SW 1271 (cell line): ENCODE measurements at regions not wholly inside any gene's neighbourhood (a gene's known extent, or its start where the extent isn't known, plus 50 kb on each side); places are given as distances from the start of the nearest gene placed in this dataset.

Experiments used
- DNase-seq, 2 experiments: peaks; one replicate each; lab custom pipeline; 2025; lab: John Stamatoyannopoulos, UW

DNA sequence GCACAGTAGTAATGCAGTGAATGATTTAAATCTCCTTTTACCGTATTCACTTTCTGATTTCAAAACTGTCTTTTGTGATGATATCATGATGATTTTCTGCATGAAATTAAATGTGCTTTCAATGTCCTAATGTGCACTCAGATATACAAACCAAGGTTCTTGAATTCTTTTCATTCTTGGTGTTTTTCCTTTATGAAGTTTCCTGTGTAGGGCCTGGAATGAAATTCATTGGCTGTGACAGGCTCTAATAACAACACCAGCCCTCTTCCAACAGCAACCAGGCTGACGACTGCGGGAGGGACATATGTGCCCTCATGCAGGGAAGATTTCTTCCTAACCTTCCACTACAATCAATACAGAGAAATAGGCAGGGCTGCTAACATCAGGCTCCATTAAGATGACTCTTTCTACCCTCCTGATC is 1052.0 kb downstream of the DIAPH3 start:
- DNase-seq: no peak

DNA sequence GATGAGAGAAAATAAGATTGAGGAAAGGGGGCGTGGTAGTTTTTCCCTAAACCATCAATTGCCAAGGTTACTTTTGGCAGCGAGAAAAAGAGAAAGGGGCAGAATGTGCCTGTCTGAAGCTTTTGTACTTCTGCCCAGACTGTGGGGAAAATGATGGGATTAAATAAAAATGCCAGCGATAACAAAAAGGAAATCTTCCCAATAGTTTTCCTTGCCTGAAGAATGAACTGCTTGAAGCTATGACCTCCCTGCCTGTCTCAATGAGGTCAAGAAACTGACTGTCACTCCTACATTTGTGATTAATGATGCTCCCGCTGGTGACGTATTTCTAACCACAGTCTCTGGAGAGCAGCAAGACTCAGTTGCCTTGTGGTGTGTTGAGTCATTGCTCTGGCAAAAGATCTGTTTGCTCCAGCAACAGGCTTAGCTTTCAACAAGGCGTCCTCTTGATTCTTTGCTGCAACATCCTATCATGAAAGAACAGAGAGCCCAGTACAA is 1051.5 kb downstream of the DIAPH3 start:
- no peak for DNase-seq

DNA sequence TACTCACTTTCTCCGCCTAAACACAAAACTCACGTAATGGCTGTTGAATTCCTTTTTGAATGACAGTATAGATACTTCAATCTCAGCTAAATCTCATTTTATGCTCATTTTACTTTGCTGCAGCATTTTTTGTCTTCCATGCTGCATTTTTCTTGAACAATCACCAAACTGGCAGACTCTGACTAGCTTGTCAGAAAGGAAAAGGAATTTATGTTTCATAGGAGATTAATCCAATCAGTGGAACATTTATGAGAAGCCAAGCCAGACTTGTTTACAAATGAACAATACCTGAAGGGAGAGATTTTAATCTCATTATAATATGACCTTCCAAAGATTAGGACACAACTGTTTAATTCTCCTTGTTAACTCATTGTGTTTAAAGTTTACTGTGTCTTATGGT is 1044.3 kb downstream of the DIAPH3 start:
- no peak for DNase-seq

DNA sequence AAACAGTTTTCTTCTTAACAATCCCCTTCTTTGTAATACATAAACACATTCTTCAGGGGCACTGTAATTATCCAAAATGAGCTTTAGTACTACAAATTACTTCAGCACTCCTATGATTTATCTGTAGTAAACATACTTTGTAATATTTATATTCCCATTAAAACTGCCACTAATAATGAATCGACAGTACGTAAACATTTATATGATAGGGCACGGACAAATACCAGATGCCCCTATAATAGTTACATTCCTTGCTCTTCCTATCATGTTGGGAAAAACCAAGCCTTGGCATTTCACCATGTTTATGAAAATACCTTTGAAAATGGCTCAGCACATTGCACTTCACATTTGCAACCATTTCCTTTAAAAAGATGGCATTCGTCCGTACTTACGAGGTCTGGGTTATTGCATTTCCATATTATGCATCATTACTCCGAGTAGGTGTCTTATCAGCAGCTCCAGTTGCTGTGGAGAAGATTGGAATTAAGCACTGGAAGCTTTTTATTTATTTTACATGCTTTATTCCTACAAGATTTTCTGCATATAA is 1043.4 kb downstream of the DIAPH3 start:
- no peak for DNase-seq

DNA sequence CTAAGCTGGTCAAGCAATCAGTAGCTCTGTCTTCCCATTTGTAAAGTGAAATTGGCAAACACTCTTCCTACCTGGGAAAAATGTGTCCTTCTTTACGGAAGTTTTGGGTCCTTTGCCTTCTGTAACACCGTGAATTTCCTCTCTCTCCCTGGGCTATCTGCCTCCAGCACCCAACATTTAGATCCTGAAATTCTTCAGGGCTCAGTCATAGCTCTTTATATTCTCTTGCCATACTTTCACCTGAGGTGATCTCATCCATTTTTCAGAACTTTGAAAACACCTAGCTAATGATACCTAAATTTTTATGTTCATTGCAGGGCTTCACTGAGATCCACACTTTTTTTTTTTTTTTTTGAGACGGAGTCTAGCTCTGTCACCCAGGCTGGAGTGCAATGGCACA is 1042.2 kb downstream of the DIAPH3 start:
- DNase-seq: no peak

DNA sequence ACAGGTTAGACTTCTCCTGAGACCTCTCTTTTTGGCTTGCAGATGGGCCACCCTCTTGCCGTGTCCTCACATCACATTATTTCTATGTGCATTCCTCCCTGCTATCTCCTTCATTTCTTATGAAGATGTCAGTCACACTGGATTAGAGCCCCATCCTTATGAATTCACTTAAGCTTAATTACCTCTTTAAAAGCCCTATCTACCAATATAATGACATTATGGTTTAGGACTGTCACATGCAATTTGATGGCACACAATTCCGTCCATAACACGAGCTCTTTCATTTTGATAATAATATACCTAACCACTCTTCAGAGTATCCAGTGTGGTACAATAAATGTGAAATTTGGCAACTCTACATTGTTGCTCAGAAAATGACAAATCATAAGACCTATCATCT is 1037.3 kb downstream of the DIAPH3 start:
- no peak for DNase-seq

DNA sequence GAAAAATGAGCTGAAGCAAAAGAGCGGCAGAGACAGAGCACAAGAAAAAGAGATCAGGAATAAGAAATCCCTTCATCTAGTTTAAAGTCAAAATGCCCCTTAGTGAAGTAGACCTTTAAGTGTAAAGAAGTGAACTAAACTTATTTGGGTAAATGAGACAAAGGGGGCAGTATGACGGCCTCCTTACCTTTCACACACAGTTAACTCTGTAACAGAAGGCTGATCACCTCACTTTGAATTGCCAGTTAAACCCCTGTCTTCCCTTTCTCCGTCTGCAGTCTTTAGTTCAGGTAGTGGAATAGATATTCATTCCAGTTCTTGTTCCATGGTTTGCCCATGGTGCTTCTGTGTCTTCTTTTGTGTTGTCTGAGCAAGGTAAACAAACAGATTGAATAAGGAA is 1029.8 kb downstream of the DIAPH3 start:
- no peak for DNase-seq

DNA sequence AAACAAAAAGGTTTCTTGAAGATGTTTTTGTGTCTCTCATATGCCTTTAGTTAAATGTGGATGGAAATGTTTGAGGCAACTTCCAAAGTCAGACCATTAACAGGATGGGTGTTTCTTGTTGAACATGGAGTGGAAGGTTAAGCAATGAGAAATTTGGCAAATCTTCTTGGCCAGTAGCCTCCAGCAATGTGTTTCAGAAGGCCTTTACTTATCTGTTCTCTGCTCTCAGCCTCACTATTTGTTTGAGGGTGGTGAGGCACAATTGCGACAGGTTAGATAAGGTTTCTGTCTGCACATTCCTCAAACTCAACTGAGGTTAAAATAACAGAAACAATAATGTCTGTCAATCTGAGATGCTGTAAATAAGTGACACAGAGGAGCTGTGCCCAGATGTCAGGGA is 1019.0 kb downstream of the DIAPH3 start:
- DNase-seq: no peak

DNA sequence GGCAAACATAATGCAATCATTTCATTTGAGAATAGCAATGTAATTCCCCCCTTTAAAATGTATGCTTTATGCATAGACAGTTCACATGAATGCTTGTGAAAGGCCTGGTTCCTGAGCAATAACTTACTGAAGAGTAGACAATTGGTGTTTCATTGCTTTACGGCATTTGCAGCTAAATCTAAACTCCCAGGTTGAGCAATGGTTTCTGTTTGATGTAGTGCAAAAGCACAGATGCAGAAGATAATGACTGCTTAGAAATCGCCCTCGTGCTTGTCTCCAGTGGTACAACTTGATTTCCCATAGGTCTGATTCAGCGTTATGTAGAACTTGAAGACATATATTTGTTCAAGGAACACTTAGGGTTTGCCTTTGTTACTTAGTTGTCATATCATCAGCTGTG is 1018.3 kb downstream of the DIAPH3 start:
- DNase-seq: no peak

DNA sequence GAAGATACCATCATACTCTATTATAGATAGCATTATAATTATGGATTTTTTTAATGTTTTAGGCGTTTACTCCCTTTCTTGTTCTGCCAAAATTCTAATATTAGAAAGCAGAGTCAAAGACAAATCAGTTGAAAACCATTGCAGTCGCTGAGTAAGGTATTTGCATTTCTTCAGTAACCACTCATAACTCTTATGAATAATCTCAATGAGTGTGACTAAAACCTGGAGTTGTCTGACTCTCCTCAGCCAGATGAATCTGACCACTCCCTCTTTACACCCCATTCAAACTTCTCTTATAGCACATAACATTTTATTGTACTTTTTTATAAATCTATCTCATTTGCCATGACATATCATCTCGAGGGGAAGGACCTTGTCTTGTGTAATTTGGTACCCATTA is 1006.5 kb downstream of the DIAPH3 start:
- DNase-seq: no peak

DNA sequence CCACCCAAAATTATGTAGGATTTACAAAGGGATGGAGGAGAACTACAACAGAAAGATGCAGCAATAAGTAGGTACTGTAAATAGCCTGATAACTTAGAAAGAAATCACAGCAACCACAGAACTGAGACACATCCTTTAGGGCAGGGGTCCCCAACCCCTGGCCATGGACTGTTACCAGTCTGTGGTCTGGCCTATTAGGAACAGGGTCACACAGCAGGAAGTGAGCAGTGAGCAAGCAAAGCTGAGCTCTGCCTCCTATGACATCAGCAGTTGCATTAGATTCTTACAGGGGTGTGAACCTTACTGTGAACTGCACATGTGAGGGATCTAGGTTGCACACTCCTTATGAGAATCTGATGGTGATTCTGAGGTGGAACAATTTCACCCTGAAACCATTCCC is 997.6 kb downstream of the DIAPH3 start:
- DNase-seq: no peak

DNA sequence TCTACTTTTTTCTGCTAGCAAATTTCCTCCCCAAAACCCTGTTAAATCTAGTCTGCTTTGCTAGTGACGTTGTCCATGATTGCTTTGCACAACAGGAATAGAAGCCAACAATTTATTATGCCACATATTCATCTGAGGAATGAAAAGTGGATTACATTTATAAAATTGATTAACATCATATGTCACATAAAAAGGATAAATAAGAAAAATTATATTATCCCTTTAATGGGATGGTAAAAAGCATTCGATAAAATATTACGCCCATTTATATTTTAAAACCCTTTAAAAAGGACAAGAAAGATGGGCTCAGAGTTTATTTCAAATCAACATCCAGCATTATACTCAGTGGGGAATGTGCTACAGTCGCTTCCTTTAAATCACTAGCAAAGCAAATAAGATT is 991.7 kb downstream of the DIAPH3 start:
- no peak for DNase-seq

DNA sequence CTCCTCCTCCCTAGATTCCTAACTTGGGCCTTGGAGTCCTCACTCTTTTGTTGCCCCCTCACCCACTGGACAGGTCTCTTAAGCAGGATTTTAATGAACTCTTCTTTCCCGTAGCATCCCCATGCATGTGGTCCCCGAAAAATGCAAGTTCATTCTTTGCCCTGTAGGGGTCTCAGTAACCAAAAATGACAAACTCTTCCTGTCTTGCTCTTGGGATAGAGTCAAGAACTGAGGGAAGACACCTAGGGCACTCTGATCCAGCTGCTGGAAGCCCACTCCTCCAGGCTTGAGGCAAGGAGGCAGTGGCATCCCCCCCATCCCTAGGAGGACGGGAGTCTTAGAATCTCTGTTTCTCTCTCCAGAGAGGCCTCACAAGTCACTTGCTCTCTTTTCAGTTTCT is 987.0 kb downstream of the DIAPH3 start:
- no peak for DNase-seq

DNA sequence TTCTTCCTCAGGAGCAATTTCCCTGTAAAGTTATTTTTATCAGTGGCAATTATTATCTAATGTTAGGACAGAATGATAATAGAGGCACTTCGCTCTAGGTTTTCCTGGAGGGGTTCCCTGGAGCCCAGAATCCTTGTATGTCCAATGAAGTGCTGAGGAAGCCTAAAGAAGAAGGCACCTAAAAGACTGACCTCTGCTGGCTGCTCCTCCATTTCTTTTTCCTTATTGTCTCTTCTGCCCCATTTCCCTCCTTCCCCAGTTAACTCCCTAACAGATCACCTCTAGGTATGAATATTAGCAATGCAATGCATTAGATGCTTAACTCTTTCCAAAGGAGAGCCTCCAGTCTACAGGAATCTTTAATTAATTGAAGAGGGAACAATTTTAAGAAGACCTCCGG is 985.4 kb downstream of the DIAPH3 start:
- peak in 1 of 2 experiments; percentile 14 for DNase-seq

DNA sequence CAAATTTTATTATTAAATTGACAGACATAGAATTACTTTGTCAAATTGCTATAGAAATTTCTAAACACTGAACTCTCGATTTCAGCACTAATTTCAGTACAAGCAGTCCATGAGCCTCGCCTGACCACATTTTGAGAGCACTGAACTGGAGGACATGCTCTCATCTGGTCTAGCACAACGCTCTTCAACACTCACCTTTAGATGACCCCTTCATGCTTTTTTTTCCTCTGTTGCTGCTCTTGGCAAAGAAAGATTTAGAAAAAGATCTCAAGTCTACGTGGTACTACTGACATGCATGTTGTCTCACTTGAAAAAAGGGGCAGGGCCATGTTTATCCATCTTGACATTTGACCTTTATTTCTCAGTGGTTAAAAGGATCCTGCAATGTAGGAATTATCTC is 981.5 kb downstream of the DIAPH3 start:
- no peak for DNase-seq

DNA sequence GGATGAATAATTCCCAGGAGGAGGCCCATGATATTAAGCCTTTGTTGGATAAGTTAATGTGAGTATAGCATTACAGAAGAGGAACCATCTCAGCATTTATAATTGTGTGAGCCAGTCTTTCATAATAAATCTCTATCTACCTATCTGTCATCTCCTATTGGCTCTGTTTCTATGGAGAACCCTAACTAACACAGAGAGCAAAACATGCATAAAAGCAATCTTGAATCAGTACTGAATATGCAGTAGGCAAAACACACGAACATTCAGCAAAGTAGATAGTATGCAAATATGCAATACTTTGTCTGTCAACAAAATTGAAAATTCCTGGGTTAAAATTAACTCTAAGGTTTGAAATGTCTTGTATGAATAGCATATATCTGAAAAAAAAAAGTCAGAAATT is 966.3 kb downstream of the DIAPH3 start:
- DNase-seq: no peak

DNA sequence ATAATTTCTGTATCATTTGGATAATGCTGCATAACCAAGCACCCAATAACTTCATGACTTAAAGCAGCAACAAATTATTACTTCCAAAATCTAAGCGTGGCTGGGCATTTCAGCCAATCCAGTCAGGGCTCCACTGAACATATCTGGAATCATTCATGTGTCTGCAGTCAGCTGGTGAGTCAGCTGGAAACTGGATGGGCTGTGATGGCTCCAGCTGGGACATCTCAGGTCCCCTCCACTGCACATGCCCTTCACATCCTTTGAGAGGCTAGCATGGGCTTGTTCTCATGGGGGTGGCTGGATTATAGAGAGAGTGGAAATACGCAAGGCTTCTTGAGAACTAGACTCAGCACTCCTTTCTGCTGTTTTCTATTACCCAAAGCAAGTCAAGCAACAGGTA is 961.9 kb downstream of the DIAPH3 start:
- no peak for DNase-seq

DNA sequence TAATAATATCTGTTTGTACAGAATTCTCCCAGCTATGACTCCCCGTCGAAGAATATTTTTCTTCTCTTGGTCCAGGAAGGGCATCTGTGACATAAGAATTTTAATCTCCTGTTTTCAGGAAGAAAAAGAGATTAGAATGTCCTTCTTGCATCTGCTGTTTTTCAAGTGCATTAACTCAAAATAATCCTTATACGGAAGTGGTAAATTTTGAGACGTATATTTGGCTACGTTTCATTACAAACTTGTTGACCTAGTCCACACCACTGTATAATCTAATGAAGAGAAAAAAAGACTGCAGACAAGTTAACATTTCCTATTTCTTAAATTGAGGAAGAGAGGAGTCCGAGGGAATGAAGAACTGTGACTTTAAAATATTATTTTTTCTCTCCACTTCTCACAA is 959.9 kb downstream of the DIAPH3 start:
- no peak for DNase-seq

DNA sequence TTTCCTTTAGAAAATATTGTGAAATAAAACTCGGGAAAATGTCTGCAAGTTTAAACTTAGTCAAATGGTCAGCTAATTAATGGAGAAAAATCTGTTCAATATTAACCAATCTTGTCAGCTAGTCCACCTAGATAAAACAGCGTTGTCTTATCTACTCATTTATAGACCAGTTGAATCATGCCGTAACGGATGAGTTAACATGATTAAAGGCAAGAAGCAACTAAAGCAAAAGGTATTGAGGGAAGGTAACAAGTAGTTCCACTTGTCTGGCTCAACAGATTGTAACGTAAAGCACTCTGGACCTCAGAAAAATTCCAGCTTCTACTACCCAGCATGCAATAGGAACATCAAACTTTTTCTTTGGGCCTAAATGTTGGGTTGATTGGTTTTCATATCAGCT is 958.2 kb downstream of the DIAPH3 start:
- DNase-seq: no peak

DNA sequence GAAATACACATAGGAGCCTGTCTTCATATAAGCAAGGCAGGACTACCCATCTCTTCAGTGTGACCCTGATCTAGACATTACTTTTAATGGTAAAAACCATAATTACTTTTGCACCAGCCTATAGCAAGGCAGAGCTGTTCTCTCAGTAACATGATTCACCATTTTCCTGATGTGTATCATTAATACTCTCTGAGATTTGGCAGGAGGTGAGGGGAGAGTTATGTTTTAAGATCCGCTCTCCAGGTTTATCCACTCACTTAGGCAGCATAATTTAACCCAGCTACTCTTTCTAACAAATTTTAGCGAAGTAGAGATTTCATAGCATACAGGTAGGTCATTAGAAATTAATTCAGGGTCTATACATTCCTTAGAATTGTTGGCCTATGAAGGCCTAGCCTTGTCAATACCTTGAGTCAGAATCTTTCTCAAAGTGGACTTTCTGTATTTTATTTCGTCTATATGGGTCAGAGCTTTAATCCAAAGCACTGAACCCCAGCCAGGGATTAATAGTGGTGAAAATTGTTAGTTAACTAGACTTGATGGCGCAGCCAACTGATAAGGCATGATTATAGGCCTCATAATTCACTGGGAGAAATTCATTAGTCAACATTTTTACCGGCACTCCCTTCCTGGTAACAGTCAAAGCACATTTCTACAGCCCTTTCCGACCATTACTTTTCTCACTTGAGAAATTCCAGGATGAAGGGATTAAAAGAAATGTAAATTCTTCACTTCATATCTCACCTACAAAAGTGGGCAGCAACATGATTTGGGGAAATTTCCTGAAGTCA is 955.1 kb downstream of the DIAPH3 start:
- DNase-seq: no peak

DNA sequence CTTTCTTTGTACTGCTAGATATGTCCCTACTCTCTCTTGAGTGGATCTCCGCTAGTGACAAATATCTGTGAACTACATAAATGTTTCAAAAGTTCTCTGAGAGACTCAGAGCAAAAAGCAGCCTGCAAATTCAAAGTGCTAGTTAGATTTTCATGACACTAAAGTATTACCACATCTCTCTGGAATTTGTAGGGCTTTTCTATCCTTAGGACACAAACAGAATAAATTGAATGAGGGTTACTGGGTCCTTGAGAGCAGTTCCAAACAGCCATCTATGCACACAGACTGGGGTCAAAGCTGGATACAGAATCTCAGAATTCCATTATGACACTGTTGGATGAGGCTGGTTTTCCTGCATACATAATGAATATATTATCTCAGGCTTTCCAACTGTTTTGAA is 953.2 kb downstream of the DIAPH3 start:
- DNase-seq: no peak

DNA sequence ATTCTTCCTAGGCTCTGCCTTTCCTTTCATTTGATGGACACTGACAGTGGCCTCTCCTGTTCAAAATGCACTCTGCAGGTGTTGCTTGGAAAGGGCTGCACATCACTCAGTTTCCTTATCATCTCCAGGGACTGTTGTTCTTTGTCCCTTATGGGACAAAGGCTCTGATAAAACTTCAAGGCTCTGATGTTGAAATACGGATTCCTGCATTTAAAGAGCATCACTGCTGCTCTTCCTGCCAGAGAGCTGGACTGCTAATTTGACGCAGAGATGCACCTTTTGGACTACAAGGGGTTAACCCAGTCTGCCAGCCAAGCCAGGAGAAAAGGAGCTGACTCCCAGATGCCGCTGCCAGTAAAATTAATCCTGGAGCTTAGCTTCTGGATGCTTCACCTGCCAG is 952.1 kb downstream of the DIAPH3 start:
- DNase-seq: no peak

DNA sequence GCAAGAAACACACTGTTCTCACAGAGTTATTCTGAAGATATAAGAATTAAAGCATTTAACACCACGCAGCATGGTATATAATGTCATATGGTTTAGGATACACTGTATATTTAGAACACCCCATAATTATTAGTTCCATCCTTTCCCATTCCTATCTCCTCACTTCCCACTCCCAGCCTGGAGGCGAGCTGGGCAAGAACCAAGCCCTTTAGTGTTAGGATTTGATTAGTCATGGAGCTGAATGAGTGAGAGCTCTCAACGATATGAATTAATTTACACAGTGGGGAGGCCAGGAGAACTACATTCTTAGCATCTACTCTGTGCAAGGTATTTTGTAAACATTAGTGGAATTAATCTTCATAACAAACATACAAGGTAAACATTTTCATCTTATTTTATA is 934.3 kb downstream of the DIAPH3 start:
- DNase-seq: no peak

DNA sequence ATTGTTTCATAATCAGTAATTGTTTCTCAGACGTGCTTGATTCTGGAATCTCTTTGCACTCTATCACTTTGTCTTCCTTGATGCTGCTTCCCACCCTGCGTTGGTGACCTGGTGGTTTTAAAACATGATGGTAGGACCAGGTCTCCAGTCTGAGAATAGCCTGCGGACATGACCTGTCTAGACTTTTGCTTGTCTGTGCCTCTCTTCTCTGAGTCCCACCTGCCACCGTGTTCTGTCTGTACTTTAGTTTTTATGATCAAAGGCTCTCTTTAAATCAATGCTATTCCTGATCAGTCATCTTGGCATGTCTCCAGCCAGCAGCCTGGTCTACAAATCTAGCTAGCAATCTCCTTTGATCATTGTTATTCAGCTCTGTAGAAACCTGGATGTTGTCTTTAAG is 933.9 kb downstream of the DIAPH3 start:
- no peak for DNase-seq
